HG03139 (cell line): ENCODE measurements at regions not wholly inside any gene's neighbourhood (a gene's known extent, or its start where the extent isn't known, plus 50 kb on each side); places are given as distances from the start of the nearest gene placed in this dataset.
"Not testable (repeated sequence)": the region's sequence is repeated elsewhere in the genome, so short reads cannot be mapped to it uniquely, and the experiment has no call there.

Experiments used
- ATAC-seq: cut with Tn5 transposase; IDR thresholded peaks from one replicate; pipeline ENCODE4 v1.9.1; 2021; ENCODE audit not compliant: unreplicated experiment

DNA sequence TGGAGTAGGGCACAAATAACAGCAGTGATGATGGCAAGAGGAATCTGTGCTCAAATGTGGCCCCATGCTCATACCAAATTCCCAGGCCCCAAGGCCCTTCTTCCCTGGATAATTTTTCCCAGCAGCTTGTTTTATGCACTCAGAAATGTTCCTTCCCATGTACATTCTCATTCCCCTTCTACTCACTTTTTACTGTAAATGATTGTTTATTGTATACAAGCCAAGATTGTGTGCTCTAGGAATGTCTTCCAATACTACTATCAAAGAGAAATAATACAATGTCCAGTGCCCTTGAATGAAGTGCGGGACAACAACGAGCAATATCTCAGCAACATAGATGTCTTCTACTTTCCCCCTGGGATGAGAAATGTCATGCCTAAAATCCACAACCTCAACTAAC, 201.6 kb downstream of the ICOS start:
- ATAC-seq, result no peak

DNA sequence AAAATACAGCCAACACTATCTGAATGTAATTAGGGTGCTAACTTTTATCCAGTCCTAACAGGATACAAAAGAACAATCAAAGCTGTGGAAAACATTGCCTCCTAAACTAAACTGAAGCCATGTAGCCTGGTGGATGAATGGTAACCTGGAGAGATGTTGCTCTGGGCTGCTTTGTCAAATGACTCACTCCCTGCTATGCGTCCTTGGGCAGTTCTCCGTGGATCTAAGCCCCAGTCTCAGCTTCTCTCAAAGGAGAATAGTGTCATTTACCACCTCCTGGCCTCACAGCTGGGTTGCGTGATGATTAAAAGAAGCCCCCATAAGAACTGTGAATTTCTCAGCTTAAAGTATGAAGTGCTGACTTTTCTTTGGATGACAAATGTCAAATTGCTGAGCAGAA, 203.7 kb downstream of the ICOS start:
- ATAC-seq, result no peak

DNA sequence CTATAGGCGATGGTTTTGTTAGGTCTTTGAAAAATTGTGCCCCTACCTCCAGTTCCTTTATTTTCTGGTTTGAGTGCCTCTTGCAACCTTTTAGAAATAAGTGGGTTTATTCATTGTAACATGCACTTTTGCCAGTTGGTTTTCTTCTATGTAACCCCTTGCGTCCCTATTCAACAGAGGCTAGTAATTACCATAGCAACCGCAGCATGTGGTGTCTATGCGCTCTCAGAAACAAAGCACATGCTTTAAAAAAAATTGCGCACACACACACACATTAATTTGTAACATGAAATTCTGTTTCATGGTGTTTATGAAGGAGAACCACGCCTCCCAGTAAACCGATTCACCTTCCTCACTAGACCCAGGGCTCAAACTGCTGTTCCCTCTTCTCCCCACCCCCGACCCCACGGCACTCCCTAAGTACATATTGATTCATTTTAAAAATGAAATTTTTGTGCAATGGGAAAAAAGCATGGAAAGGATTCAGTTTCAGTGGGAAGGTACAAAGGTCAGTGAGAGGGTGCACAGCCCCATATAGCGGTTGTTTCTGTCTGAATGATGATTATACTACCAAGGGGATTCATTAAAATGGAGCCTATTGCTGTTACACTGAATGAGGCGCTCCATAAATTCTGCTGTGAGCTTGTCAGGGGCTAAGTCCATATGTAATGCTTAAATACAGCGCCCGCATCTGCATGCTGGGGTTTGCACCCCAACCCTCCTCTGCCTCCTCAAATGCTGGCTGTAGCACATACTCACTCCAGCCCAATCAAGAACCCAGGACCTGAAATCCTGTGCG, 206.9 kb downstream of the ICOS start:
- no peak for ATAC-seq

DNA sequence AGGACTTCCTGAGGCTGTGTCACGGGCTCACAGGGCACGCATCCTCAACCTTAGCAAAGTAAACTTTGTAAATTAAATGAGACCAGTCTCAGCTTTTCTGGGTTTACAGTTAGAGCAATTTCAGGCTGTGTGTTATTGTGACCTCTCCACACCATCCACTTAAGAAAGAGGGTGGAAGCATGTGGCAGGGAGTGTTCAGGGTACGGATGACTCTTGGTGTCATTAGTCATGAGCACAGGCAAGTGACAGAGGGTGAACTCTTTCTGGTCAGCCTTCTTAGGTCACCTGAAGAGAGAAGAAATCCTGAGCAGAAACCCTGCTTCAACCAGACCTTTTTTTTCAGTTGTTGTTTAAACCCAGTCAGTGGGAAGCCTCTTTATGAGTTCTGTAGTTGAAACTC, 207.9 kb downstream of the ICOS start:
- no peak for ATAC-seq

DNA sequence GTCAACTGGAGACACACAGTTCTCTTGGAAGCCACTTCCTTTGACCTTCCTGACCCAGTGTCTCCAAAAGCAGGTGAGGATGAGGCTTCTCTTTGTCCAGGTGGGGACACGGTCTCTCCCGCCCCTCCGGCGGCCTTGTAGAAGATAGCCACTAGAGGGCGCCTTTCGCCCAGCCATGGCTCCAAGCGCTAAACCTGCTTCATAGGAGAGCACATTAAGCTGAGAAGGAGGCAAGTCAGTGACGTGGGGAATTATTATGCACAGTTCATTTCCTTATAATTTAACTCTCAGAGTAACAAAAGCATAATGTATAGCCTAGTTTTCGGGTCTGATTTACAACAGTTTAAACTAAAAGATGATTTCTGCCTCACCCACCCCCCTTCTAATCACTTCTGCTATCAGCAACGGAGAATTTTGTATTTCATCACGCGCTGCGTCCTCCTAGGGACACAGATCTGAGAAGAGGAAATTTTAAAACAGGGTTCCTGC, 208.7 kb downstream of the ICOS start:
- peak; percentile 99 for ATAC-seq

DNA sequence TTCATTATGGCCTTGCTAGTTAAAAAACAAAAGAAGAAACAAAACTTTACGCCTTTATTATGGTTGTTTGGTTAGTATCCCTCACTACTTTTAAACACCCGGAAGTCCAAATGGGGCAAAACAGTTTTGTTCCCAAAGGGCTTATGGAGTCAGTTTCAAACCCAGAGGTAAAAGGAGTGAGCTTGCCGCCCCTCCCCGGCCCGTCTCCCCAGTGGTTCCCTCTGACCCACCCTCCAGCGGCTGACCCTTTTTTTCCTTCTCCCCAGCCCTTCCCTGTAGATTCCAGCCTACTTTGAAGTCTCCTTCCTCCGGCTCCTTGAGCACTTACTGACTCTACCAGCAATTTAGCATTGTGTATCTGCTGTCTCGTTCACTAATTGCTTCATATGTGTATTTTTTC, 209.2 kb downstream of the ICOS start:
- ATAC-seq, result no peak

DNA sequence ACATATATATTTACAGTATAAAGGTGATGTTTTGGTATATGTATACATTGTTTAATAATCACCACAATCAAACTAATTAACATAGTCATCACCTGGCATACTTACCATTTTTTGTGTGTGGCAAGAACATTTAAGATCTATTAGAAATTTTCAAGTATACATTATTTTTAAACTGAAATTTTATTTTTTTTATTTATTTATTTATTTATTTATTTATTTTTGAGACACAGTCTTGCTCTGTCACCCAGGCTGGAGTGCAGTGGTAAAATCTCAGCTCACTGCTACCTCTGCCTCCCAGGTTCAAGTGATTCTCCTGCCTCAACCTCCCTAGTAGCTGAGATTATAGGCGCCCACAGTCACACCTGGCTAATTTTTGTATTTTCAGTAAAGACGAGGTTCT, 210.5 kb downstream of the ICOS start:
- not testable (repeated sequence) for ATAC-seq

DNA sequence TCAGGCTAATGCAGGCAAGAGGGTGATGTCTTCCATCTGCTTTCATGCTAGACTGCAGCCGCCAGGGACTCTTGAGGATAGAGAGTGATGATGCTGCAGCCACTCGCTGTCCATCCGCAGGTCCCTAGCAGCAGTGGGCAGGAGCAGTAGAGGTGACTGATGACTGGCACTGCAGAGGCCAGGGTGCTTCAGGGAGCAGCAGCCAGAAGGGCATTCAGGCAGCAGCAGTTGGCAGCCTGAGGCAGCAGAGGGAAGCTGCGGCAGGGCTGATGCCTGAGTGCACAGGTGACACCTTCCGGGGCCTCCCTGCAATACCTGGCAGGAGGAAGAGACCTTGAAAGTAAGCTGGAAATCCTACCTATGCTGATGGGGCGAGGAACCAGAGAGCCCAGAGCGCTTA, 214.2 kb downstream of the ICOS start:
- no peak for ATAC-seq

DNA sequence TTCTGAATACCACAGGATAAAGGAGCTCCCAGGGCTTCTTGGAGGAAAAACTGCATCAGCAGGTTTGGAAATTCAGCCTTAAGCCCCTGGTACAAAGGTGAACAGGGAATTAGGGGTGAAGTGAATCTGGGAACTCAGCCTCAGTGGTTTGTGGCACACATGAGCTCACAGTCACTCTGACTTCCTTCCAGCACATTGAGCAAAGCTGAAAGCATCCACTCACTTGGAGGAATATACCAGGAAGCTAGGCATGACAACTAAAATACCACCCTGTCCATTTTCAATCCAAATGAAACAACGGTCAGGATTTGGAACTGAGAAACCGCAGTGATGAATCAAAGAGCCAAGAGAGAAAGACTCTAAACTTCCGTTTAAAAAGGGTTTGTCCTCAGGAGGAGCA, 216.1 kb downstream of the ICOS start:
- ATAC-seq, result no peak

DNA sequence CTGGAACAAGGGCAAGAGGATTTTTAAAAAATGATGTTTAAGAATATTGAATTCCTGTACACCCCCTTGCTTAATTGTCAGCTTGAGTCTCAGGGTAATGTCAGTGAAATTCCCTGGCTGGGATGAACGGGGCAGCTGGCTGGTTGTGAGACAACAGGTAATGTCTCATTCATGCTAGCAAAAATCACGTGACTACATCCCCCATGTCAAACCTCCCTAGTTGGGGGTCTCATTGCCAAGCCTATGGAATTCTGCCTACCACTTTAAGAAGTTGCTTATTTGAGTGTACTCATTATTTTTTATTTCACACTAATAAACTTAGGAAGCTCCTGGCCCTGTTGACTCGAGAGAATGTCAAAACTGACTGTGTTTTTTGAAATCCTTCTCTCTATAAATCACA, 218.3 kb downstream of the ICOS start:
- no peak for ATAC-seq

DNA sequence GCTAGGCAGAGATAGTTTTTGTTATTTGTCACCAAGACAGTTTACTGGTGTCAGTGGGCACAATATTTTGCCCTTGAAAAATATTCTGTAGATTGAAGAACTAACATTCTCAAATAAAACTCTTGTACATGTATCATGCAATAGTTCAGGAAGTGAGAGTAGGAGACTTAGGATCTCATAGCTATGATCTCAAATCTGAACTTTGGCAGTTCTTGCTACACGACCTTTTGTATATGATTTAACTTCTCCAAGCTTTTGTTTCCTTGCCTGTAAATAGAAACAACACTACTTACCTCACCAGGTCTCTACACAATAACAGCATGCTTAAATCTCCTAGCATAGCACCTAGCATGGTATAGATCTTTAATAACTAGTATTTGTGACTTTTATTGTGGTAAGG, 219.9 kb downstream of the ICOS start:
- no peak for ATAC-seq

DNA sequence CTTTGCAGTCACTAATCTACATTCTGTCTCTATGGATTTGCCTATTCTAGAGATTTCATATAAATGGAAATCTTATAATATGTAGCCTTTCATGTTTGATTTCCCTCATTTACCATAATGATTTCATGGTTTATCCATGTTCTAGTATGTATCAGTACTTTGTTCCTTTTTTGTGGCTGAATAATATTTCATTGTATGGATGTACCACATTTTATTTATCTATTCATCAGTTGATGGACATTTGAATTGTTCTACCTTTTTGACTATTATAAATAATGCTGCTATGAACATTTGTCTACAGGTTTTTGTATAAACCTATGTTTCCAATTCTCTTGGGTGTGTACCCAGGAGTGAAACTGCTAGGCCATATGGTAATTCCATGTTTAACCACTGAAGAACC, 221.1 kb downstream of the ICOS start:
- ATAC-seq, result no peak

DNA sequence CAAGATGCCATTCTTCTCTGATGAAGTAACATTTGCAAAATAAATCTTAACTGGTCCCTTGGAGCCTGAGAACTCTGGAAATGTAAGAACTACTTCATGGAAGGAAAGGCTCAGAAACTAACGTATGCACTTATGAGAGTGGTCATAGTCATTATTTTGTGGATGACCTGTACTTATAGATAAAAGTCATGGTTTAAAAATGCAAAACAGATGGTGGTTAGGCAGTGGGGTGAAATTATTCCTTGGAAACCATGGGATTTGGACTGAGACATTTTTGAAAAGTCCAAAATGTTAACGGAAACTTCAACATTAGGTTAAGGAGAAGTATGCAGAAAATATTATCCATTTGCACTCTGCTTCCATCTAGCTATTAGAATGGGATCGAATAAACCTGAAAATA, 223.0 kb downstream of the ICOS start:
- no peak for ATAC-seq

DNA sequence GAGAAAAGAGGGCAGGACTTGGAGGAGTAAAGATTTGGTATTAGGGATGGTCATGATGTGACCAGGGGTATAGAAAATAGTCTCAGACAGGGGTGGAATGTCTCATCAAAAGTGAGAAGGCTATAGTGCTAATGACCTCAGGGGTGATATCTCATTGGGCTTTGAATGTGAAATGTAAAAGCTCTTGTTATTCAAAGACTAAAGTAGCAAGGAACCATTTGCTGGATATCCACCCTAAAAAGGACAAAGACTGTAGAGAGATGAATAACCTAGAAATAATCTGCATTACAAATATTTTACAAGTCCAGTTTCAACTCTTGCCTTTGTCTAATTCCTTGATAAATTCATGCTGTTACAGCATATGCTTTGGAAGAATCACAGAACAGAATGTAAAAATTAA, 224.4 kb downstream of the ICOS start:
- no peak for ATAC-seq

DNA sequence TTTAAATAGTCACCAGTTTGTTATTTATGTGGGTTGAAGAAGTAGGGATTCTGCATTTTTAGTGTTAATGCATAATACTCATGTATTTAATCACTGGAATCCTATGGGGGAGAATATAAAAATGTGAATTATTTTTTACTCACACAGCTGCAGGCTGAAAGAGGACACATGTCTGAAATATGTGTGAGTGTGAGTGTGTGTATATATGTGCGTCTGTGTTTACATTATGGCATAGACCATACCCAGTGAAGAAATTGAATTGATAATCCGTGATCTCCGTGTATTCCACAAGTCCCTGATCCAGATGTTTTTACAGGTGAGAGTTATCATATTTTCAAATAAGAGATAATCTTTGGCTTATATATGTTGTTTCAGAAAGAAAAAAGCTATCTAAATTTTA, 225.3 kb downstream of the ICOS start:
- ATAC-seq, result no peak

DNA sequence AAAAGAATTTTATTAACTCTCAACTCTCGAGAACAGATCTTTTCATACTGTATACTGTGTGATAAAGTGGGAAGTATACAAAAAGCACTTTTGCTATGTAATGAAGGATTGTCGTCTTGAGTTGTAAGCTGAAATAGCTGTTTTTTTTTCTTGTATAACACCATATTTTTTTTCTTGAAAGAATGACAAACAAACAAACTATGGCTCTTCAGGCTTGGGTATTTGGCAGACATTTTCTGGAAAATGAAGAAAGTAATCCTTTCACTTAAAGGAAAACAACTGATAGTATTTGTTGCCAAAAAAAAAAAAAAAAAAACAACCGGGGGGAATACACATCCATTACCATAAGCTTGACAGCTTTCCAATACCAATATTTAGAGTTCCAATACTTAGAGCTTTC, 230.4 kb downstream of the ICOS start:
- ATAC-seq, result no peak

DNA sequence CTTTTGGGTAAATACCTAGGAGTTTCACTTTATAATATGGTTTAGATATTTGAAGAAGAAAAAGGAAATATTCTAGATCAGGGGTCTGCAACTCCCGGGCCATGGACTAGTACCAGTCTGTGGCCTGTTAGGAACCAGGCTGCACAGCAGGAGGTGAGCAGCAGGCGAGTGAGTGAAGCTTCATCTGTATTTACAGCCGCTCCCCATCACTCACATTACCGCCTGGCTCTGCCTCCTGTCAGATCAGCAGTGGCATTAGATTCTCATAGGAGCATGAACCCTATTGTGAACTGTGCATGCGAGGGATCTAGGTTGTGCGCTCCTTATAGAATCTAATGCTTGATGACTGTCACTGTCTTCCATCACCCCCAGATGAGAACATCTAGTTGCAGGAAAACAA, 231.1 kb downstream of the ICOS start:
- ATAC-seq, result not testable (repeated sequence)

DNA sequence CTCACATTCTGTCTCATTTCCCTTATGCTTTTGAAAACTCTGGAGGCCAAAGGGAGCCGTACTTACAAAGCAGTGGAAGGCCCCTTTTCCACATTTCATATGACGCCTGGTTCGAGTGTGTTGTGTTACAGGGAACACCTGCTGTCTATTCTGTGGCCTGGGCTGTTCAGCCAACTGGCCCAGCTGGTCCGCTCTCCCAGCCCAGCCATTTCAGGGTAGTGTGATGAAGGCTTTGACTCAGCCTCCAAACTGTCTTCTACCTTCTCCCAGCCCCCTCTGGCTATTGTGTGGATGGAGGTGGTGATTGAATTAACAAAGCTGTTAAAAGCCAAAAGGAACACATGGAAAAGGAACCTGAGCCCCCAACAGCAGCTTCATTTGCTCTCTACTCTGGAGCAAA, 233.8 kb downstream of the ICOS start:
- ATAC-seq, result no peak

DNA sequence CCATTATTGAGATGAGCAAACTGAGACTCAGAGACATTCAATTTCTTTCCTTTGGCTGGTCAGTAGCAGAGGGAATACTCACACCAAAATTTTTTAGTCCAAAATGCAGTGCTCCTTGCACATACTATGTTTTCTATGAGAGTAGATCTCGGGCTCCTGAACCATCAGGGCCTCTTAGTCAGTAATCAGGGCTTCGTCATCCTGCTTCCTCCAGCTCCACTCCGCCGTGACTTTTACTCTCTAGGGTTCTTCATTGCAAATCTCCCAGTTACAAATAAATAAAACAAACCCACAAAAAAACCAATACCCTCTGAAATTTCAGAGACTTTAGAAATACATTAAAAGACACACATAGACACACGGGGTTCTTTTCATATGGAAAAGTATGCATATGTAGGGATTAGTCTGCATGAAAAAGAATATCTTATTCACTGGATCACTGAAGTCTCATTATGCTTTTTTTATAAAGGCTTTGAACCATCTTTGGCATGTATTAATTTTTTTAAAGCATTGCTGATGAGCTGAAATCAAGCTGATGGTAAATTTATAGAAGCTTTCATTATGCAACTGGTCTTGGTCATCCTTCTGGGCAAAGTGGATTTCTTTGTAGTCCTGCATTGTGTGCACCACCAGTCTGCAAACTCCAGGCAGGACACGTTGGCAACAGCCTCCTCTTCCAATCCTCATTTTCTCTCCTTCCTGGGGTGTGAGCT, 235.0 kb downstream of the ICOS start:
- ATAC-seq, result no peak

DNA sequence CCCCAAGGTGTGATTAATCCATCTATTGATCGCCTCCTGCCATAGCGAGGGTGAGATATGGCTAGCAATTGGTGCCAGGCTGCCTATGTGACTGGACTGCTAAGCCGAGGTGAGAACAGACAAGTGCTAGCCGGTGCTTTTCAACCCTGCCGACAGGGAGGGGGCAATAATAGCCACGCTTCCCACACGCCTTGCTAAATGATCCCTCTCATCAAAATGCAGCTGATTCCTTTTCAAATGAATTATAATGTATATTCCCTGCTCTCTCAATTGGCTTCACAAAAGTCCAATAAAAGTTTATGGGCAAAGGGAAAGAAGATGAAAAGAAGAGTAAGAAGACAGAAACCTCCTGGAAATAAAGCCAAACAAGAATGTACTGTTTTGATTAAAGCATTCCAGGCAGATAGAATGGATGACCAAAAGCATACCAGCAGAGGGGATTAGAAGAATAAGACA, 235.6 kb downstream of the ICOS start:
- ATAC-seq, result no peak

DNA sequence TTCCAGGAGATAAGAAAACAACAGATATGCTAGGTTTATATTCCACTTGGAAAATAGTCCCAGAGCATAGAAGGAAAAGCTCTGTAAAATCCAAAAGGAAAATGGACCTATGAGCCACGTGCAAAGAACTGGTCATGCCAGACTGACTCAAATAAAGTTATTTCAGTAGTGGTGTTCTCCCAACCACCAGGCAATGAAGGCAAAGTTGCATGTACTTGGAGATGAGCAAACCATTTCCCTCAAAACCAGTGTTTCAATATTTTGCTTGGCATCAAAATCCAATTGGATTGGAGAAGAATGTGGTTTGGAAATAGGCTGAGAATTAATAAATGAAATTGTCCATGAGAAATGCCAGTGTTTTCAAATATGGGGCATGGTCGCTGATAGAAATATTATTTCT, 237.5 kb downstream of the ICOS start:
- no peak for ATAC-seq

DNA sequence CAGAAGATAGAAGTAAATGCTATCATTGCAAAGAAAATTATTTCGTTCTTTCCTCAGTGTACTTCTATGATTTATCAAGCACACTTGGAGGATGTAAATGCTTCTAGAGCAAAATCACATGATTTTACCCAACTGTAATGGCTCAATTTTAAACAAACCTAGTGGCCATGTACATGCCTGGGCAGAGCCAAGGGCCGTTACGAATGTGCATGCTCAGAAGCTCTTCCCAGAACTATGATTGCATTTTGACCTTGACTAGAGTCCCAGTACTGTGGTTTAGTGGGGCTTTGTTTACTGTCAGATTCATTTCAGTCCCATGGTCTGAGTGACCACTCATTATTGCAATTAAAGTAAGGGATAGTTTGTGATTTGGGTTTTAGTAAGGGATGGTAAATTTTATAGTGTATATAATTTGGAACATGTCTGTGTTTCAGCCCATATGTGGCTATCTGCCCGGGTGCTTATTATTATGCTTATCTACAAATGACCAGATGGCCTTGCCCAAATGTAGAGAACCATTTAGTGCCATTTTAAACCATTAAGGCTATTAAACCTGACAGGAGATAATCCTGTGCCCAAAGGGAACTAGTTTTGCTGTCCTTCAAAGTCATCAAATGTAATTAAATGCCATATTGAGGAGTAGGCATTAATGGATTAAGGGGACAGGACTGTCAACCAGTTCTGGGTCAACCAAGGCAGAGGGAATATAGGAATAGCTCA, 239.1 kb downstream of the ICOS start:
- ATAC-seq, result no peak
